ENCODE measurements at regions not wholly inside any gene's neighbourhood (a gene's known extent, or its start where the extent isn't known, plus 50 kb on each side); places are given as distances from the start of the nearest gene placed in this dataset.

- WGBS (ENCODE audit: insufficient coverage, insufficient replicate concordance, low lambda C conversion rate, missing lambda C conversion rate) = 11% methylated on average over 3 of the region's 3 CpGs
- intact Hi-C loops (cut with micrococcal nuclease; ENCODE audit: unreplicated experiment) (no loop called here), in situ Hi-C loops (cut with MboI) (no loop called here)
- no peak for ATAC-seq
- Histone ChIP-seq H3K79me2 (ENCODE audit: control insufficient read depth, insufficient read depth, low read length) (no peaks in the 10 kb centered on the region), H3K36me3 (ENCODE audit: control insufficient read depth in 2 of 2, insufficient read depth in 2 of 2, low read length in 1 of 2) (no peaks in the 10 kb centered on the region), H3K4me2 (ENCODE audit: control insufficient read depth, insufficient read depth) (no peak overlapping the region), H4K20me1 (ENCODE audit: control insufficient read depth, insufficient read depth) (no peaks in the 10 kb centered on the region), H3K9ac (ENCODE audit: control insufficient read depth, insufficient read depth, low read length) (no peak overlapping the region), H3K9me3 (replicated peaks; ENCODE audit: control insufficient read depth, insufficient read depth, low read length) (no peaks in the 10 kb centered on the region), H3K27ac (ENCODE audit: control insufficient read depth, insufficient read depth) (no peak overlapping the region), H2AFZ (ENCODE audit: control insufficient read depth, low read depth, low read length) (no peak overlapping the region), H3K4me1 (ENCODE audit: control insufficient read depth, insufficient read depth, low read length) (no peaks in the 10 kb centered on the region), H3K4me3 (no peak overlapping the region), H3K27me3 (replicated peaks in 1 of 2; ENCODE audit: control insufficient read depth in 2 of 2, insufficient read depth in 2 of 2, low read length in 1 of 2) (no peaks in the 10 kb centered on the region)
- ChIA-PET CTCF (interaction anchor here (1.0 kb wide), 1 partner anchor 9 kb away, joined by 3 read pairs; no protein-coding TSS in a partner anchor), RAD21 (ENCODE audit: unreplicated experiment) (interaction anchor here (0.6 to 1.6 kb wide), 3 partner anchors 11 to 754 kb away, joined by 3 read pairs; no protein-coding TSS in a partner anchor), SMC1A (ENCODE audit: uncharacterized antibody, unreplicated experiment) (interaction anchor here (1.1 to 1.4 kb wide), 2 partner anchors 9 to 29 kb away, joined by 3 to 4 read pairs; no protein-coding TSS in a partner anchor), POLR2A (no interaction called here)
- TF ChIP-seq E2F4 (IDR thresholded peaks at IDR 0.05; ENCODE audit: low read depth, low read length) (no peak), IKZF2 (IDR thresholded peaks at IDR 0.05) (no peak), CBX5 (IDR thresholded peaks at IDR 0.05; ENCODE audit: low read depth) (no peak), ZSCAN29 (IDR thresholded peaks at IDR 0.05) (no peak), ZBTB33 (IDR thresholded peaks at IDR 0.05) (no peak), USF2 (IDR thresholded peaks at IDR 0.05; ENCODE audit: borderline replicate concordance, low read depth, low read length) (no peak), STAT3 (IDR thresholded peaks at IDR 0.05; ENCODE audit: low read depth, low read length) (no peak), ZBTB4 (CRISPR knock-in tag; IDR thresholded peaks at IDR 0.05) (no peak), SP1 (IDR thresholded peaks at IDR 0.05; ENCODE audit: low read depth, low read length) (no peak), NR2F1 (conservative IDR thresholded peaks at IDR 0.05) (no peak), POLR2AphosphoS5 (IDR thresholded peaks at IDR 0.05; ENCODE audit: low read length) (no peak), PKNOX1 (IDR thresholded peaks at IDR 0.05) (no peak), NFYA (IDR thresholded peaks at IDR 0.05; ENCODE audit: borderline replicate concordance, low read depth, low read length) (no peak), TAF1 (IDR thresholded peaks at IDR 0.05; ENCODE audit: borderline replicate concordance, low read depth, low read length) (no peak)
- FAIRE-seq = no peak
- no TSS peak for BruUV-seq (replicated peaks)
- no peak for DNase-seq (ENCODE audit: low read depth, low spot score)
Observed at GRCh38 chr18:30859036-30859435, 183.5 kb downstream of the DSC3 start.
